ENCODE measurements at regions not wholly inside any gene's neighbourhood (a gene's known extent, or its start where the extent isn't known, plus 50 kb on each side); places are given as distances from the start of the nearest gene placed in this dataset.

DNA sequence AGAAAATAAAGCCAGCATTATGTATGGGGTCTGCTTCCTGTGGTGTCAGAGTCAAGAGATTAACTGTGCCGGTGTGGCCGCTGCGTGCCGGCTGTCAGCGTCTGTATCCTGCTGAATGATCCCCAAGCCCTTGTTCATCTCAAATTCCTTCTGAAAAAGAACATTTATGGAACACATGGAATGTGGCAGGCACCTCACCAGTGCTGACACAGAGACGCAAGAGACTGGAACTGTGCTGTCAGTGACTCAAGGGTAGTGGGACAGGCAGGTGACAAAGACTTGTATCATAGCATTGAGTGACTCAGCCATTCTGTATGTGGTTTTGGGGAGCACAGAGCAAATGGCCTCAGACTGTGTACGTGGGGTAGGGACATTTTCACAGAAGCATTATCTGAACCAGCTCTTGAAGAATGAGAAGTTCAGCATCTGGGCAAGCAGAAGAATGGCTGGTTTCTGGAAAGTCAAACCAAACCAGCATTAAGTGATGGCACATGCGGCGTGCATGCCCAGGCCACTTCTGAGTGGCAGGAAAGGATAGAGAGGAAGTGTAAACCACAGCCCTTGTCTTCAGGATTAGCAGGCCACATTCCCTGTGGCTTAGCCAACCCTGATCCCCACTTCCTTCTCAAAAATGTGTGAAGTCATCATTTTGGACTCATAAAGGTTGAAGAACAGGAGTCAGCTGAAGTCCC lies 54.0 kb upstream of the IRS2 start:
- no peak overlapping the region for H3K4me2 ChIP-seq (ENCODE audit: low read length)
- CTCF ChIA-PET (ENCODE audit: unreplicated experiment), result no interaction called here
- H3K9me3 ChIP-seq (ENCODE audit: low read length), result no peaks in the 10 kb centered on the region
- no peak overlapping the region for H3K27ac ChIP-seq (ENCODE audit: low read depth, low read length, poor library complexity, severe bottlenecking)
- DNase-seq (ENCODE audit: low spot score), result no peak
- no peaks in the 10 kb centered on the region for H3K79me2 ChIP-seq (ENCODE audit: insufficient read depth, low read depth, low read length)
- H3K9me2 ChIP-seq (ENCODE audit: insufficient read depth, low read length), result no peaks in the 10 kb centered on the region
- intact Hi-C loops (cut with micrococcal nuclease; ENCODE audit: unreplicated experiment), result no loop called here
- POLR2A ChIA-PET, result no interaction called here
- no peaks in the 10 kb centered on the region for H3K36me3 ChIP-seq (ENCODE audit: insufficient read depth, low read length)
- H3K4me3 ChIP-seq (ENCODE audit: low read depth, low read length, poor library complexity, severe bottlenecking), result no peak overlapping the region
- H3K4me1 ChIP-seq (ENCODE audit: insufficient read depth, low read length, poor library complexity, severe bottlenecking), result no peaks in the 10 kb centered on the region
- no peak overlapping the region for H2AFZ ChIP-seq (ENCODE audit: low read length)
- BruUV-seq (replicated peaks), result no TSS peak
- H4K20me1 ChIP-seq (ENCODE audit: insufficient read depth, low read length), result no peaks in the 10 kb centered on the region
- TF ChIP-seq CTCF (conservative IDR thresholded peaks at IDR 0.05; ENCODE audit: low read length) (no peak), EZH2phosphoT487 (IDR thresholded peaks at IDR 0.05; ENCODE audit: borderline replicate concordance, low read depth, low read length) (no peak)

- Histone ChIP-seq H3K9me2 (ENCODE audit: insufficient read depth, low read length) (no peaks in the 10 kb centered on the region), H3K36me3 (ENCODE audit: insufficient read depth, low read length) (no peaks in the 10 kb centered on the region), H3K4me2 (ENCODE audit: low read length) (no peak overlapping the region), H3K4me1 (ENCODE audit: insufficient read depth, low read length, poor library complexity, severe bottlenecking) (no peaks in the 10 kb centered on the region), H3K9me3 (ENCODE audit: low read length) (no peaks in the 10 kb centered on the region), H3K79me2 (ENCODE audit: insufficient read depth, low read depth, low read length) (no peaks in the 10 kb centered on the region), H4K20me1 (ENCODE audit: insufficient read depth, low read length) (no peaks in the 10 kb centered on the region), H3K4me3 (ENCODE audit: low read depth, low read length, poor library complexity, severe bottlenecking) (no peak overlapping the region), H3K27ac (ENCODE audit: low read depth, low read length, poor library complexity, severe bottlenecking) (no peak overlapping the region), H2AFZ (ENCODE audit: low read length) (no peak overlapping the region)
- BruUV-seq (replicated peaks), result no TSS peak
- no peak for DNase-seq (ENCODE audit: low spot score)
- intact Hi-C loops (cut with micrococcal nuclease; ENCODE audit: unreplicated experiment), result no loop called here
- no peak for TF ChIP-seq CTCF (conservative IDR thresholded peaks at IDR 0.05; ENCODE audit: low read length)
- TF ChIP-seq EZH2phosphoT487 (IDR thresholded peaks at IDR 0.05; ENCODE audit: borderline replicate concordance, low read depth, low read length), result no peak
- CTCF ChIA-PET (ENCODE audit: unreplicated experiment), result no interaction called here
- POLR2A ChIA-PET, result no interaction called here
These were observed 50.5 kb upstream of the IRS2 start for GRCh38 chr13:109836629-109837607.
